ENCODE measurements at regions not wholly inside any gene's neighbourhood (a gene's known extent, or its start where the extent isn't known, plus 50 kb on each side); places are given as distances from the start of the nearest gene placed in this dataset.

DNA sequence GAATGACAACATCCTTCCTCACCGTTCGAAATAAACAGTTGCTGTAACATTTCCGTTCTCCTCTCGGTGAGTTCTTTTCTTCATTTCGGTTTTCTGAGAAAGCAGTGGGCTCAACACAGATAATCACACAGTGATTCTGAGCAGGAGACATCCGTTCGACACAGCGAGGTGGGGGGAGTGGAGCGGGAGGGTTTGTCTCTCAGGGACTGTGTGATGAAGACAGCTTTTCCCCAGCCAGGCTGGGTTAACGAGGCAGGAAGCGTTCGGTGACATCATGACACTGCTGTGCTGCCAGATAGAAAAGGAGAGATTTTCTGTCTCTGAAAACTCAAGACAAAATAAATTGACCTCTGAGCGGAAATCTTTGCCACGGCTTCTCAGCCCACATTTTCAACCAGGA, 119.3 kb downstream of the CRLF2 start:
- TF ChIP-seq, protein P1, sequence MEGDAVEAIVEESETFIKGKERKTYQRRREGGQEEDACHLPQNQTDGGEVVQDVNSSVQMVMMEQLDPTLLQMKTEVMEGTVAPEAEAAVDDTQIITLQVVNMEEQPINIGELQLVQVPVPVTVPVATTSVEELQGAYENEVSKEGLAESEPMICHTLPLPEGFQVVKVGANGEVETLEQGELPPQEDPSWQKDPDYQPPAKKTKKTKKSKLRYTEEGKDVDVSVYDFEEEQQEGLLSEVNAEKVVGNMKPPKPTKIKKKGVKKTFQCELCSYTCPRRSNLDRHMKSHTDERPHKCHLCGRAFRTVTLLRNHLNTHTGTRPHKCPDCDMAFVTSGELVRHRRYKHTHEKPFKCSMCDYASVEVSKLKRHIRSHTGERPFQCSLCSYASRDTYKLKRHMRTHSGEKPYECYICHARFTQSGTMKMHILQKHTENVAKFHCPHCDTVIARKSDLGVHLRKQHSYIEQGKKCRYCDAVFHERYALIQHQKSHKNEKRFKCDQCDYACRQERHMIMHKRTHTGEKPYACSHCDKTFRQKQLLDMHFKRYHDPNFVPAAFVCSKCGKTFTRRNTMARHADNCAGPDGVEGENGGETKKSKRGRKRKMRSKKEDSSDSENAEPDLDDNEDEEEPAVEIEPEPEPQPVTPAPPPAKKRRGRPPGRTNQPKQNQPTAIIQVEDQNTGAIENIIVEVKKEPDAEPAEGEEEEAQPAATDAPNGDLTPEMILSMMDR (IDR thresholded peaks at IDR 0.05): no peak
- TF ChIP-seq POLR2AphosphoS5 (IDR thresholded peaks at IDR 0.05): no peak

Measured in breast epithelium (tissue), 3 donors.